HEK293T (cell line): ENCODE measurements at regions not wholly inside any gene's neighbourhood (a gene's known extent, or its start where the extent isn't known, plus 50 kb on each side); places are given as distances from the start of the nearest gene placed in this dataset.
"Not testable (repeated sequence)": the region's sequence is repeated elsewhere in the genome, so short reads cannot be mapped to it uniquely, and the experiment has no call there.

Experiments used
- CTCF ChIA-PET: fragments of 350-600 bp; formaldehyde crosslinking; extraction: SDS; loops from one replicate; lab custom pipeline; 2021; ENCODE audit warnings: antibody characterized with exemption, inconsistent platforms; lab: Yijun Ruan, JAX
- POLR2A ChIA-PET: fragments of 350-600 bp; formaldehyde crosslinking; extraction: SDS; loops from one replicate; lab custom pipeline; 2020; ENCODE audit warnings: antibody characterized with exemption, inconsistent platforms; lab: Yijun Ruan, JAX
- DNase-seq: peaks from one replicate; pipeline ENCODE4 v3.0.0; 2012; ENCODE audit warnings: mixed read lengths; ENCODE audit errors: extremely low spot score
- ARNT ChIP-seq: fragments of 450-650 bp; IDR thresholded peaks from 2 replicates; pipeline ENCODE4 v1.6.1; 2017; ENCODE audit warnings: mild to moderate bottlenecking
- BHLHE40 ChIP-seq: fragments of 450-650 bp; IDR thresholded peaks from 2 replicates; pipeline ENCODE4 v1.6.1; 2016; ENCODE audit warnings: mild to moderate bottlenecking, moderate library complexity, borderline replicate concordance
- CTBP1 ChIP-seq: fragments of 450-650 bp; IDR thresholded peaks from 2 replicates; pipeline ENCODE4 v1.6.1; 2016; ENCODE audit warnings: borderline replicate concordance
- ELF4 ChIP-seq: fragments of 450-650 bp; IDR thresholded peaks from 2 replicates; pipeline ENCODE4 v1.6.1; 2017; ENCODE audit warnings: antibody characterized with exemption
- FOXA1 ChIP-seq: fragments of 450-650 bp; IDR thresholded peaks from 2 replicates; pipeline ENCODE4 v1.6.1; 2016; ENCODE audit warnings: mild to moderate bottlenecking
- FOXK2 ChIP-seq: fragments of 450-650 bp; IDR thresholded peaks from 2 replicates; pipeline ENCODE4 v1.6.1; 2016; ENCODE audit warnings: mild to moderate bottlenecking
- FOXM1 ChIP-seq: fragments of 450-650 bp; IDR thresholded peaks from 2 replicates; pipeline ENCODE4 v1.6.1; 2017; ENCODE audit warnings: mild to moderate bottlenecking, borderline replicate concordance
- HDGF ChIP-seq: fragments of 450-650 bp; IDR thresholded peaks from 2 replicates; pipeline ENCODE4 v1.6.1; 2017; ENCODE audit warnings: antibody characterized with exemption, borderline replicate concordance
- L3MBTL2 ChIP-seq: fragments of 450-650 bp; conservative IDR thresholded peaks from 2 replicates; pipeline ENCODE4 v1.6.1; 2016; ENCODE audit warnings: mild to moderate bottlenecking
- LEF1 ChIP-seq: fragments of 450-650 bp; IDR thresholded peaks from 2 replicates; pipeline ENCODE4 v1.6.1; 2017; ENCODE audit warnings: mild to moderate bottlenecking, borderline replicate concordance
- NFRKB ChIP-seq: fragments of 450-650 bp; IDR thresholded peaks from 2 replicates; pipeline ENCODE4 v1.6.1; 2016; ENCODE audit warnings: mild to moderate bottlenecking, moderate library complexity
- PKNOX1 ChIP-seq: fragments of 450-650 bp; IDR thresholded peaks from 2 replicates; pipeline ENCODE4 v1.6.1; 2016
- SP1 ChIP-seq: fragments of 450-650 bp; IDR thresholded peaks from 2 replicates; pipeline ENCODE4 v1.6.1; 2017
- SUZ12 ChIP-seq: fragments of 450-650 bp; IDR thresholded peaks from 2 replicates; pipeline ENCODE4 v1.6.1; 2016; ENCODE audit warnings: mild to moderate bottlenecking
- TARDBP ChIP-seq: fragments of 450-650 bp; IDR thresholded peaks from 2 replicates; pipeline ENCODE4 v1.6.1; 2016
- ZNF384 ChIP-seq: fragments of 450-650 bp; IDR thresholded peaks from 2 replicates; pipeline ENCODE4 v1.6.1; 2016

- POLR2A ChIA-PET, result no interaction called here
- CTCF ChIA-PET, result no interaction called here
- TF ChIP-seq ARNT (no peak), FOXM1 (no peak), TARDBP (no peak), NFRKB (no peak), FOXK2 (no peak), L3MBTL2 (no peak), SUZ12 (no peak), SP1 (no peak)
- no peak for DNase-seq
Measured at GRCh38 chr18:47380153-47380552, 128.7 kb upstream of the SKOR2 start.

- ChIA-PET POLR2A (no interaction called here), CTCF (no interaction called here)
- DNase-seq, result no peak
- TF ChIP-seq FOXK2, result no peak
Measured at GRCh38 chr18:47373465-47373864, 122.0 kb upstream of the SKOR2 start.

- ChIA-PET POLR2A (no interaction called here), CTCF (interaction anchor here (0.6 kb wide), 1 partner anchor 18 kb away, joined by 3 read pairs; no protein-coding TSS in a partner anchor)
- no peak for TF ChIP-seq ELF4
- no peak for TF ChIP-seq LEF1
- no peak for TF ChIP-seq FOXA1
- no peak for DNase-seq
Measured at GRCh38 chr18:47370052-47370451, 118.6 kb upstream of the SKOR2 start.

- DNase-seq, CTCF ChIA-PET, POLR2A ChIA-PET: not testable (repeated sequence)
Measured at GRCh38 chr18:47354061-47354460, 102.6 kb upstream of the SKOR2 start.

- CTCF ChIA-PET, result no interaction called here
- POLR2A ChIA-PET, result no interaction called here
- TF ChIP-seq LEF1, result no peak
- TF ChIP-seq SUZ12, result no peak
- no peak for TF ChIP-seq HDGF
- TF ChIP-seq FOXM1, result no peak
- TF ChIP-seq FOXK2, result no peak
- TF ChIP-seq ELF4, result no peak
- no peak for TF ChIP-seq ARNT
- DNase-seq, result no peak
Measured at GRCh38 chr18:47346016-47346415, 94.6 kb upstream of the SKOR2 start.

- no peak for DNase-seq
- ChIA-PET CTCF (no interaction called here), POLR2A (no interaction called here)
- TF ChIP-seq FOXM1, result no peak
- TF ChIP-seq NFRKB, result no peak
- TF ChIP-seq BHLHE40, result no peak
- TF ChIP-seq HDGF, result no peak
Measured at GRCh38 chr18:47345291-47345690, 93.8 kb upstream of the SKOR2 start.

GRCh38 chr18:47343291-47343690 is 91.8 kb upstream of the SKOR2 start:
- TF ChIP-seq ZNF384, result no peak
- no peak for TF ChIP-seq CTBP1
- no peak for TF ChIP-seq HDGF
- TF ChIP-seq ARNT, result no peak
- TF ChIP-seq LEF1, result no peak
- no peak for TF ChIP-seq FOXM1
- no peak for TF ChIP-seq PKNOX1
- TF ChIP-seq BHLHE40, result no peak
- TF ChIP-seq SP1, result no peak
- no peak for TF ChIP-seq SUZ12
- TF ChIP-seq TARDBP, result no peak
- no peak for TF ChIP-seq NFRKB
- DNase-seq, result no peak
- ChIA-PET CTCF (no interaction called here), POLR2A (no interaction called here)

GRCh38 chr18:47342566-47342965 is 91.1 kb upstream of the SKOR2 start:
- CTCF ChIA-PET, result no interaction called here
- TF ChIP-seq SUZ12 (no peak), HDGF (no peak), SP1 (no peak), PKNOX1 (no peak), FOXA1 (no peak), ARNT (no peak), ELF4 (no peak), FOXM1 (no peak), TARDBP (no peak), CTBP1 (no peak)
- POLR2A ChIA-PET, result no interaction called here
- no peak for DNase-seq

GRCh38 chr18:47341678-47342077 is 90.2 kb upstream of the SKOR2 start:
- DNase-seq, result no peak
- no peak for TF ChIP-seq L3MBTL2
- TF ChIP-seq PKNOX1, result no peak
- TF ChIP-seq ARNT, result no peak
- TF ChIP-seq SP1, result no peak
- no peak for TF ChIP-seq NFRKB
- TF ChIP-seq TARDBP, result no peak
- no peak for TF ChIP-seq FOXA1
- no peak for TF ChIP-seq ELF4
- TF ChIP-seq SUZ12, result no peak
- TF ChIP-seq LEF1, result no peak
- TF ChIP-seq BHLHE40, result no peak
- TF ChIP-seq ZNF384, result no peak
- ChIA-PET POLR2A (no interaction called here), CTCF (no interaction called here)
